Common myeloid progenitor, CD34-positive (primary cell): ENCODE measurements at regions not wholly inside any gene's neighbourhood (a gene's known extent, or its start where the extent isn't known, plus 50 kb on each side); places are given as distances from the start of the nearest gene placed in this dataset.
"Not testable (repeated sequence)": the region's sequence is repeated elsewhere in the genome, so short reads cannot be mapped to it uniquely, and the experiment has no call there.

ENCODE experiments used
- CTCF ChIA-PET: fragments of 350-600 bp; sonication (Branson Sonifier 250); formaldehyde crosslinking; loops from one replicate; lab custom pipeline; 2021; ENCODE audit warnings: antibody characterized with exemption; lab: Charles Lee
- POLR2A ChIA-PET: fragments of 350-600 bp; sonication (Branson Sonifier 250); formaldehyde crosslinking; loops from one replicate; lab custom pipeline; 2021; ENCODE audit warnings: antibody characterized with exemption; lab: Charles Lee
- DNase-seq, 3 donors: peaks; one replicate each; pipeline versions ENCODE4 v3.0.0 to v3.0.0-alpha.2; 2013
- H3K27ac ChIP-seq, 2 experiments: 1 replicate in 1 of 2; 2 replicates in 1 of 2; pipeline ENCODE4 v1.7.0; 2013; ENCODE audit warnings: inconsistent platforms in 2 of 2, low read length in 2 of 2, mild to moderate bottlenecking in 2 of 2, low read depth in 1 of 2, moderate library complexity in 1 of 2; ENCODE audit not compliant: severe bottlenecking in 2 of 2, insufficient read depth in 1 of 2, poor library complexity in 1 of 2
- H3K27me3 ChIP-seq, 5 experiments: replicated peaks in 2 of 5; 1 replicate in 3 of 5; 2 replicates in 2 of 5; pipeline versions ENCODE4 v1.6.1 to v1.7.0; 2013; ENCODE audit warnings: low read length in 4 of 5, mild to moderate bottlenecking in 2 of 5, moderate library complexity in 2 of 5, inconsistent platforms in 1 of 5; ENCODE audit not compliant: insufficient read depth in 5 of 5, control insufficient read depth in 4 of 5
- H3K36me3 ChIP-seq, 4 experiments: 1 replicate in 2 of 4; 2 replicates in 2 of 4; pipeline versions ENCODE4 v1.6.1 to v1.7.0; 2013; ENCODE audit warnings: low read length in 3 of 4, control low read depth in 1 of 4, mild to moderate bottlenecking in 1 of 4; ENCODE audit not compliant: control insufficient read depth in 4 of 4, insufficient read depth in 4 of 4
- H3K4me1 ChIP-seq, 4 experiments: 1 replicate in 3 of 4; 2 replicates in 1 of 4; pipeline versions ENCODE4 v1.6.1 to v1.7.1; 2013; ENCODE audit warnings: low read length in 3 of 4, mild to moderate bottlenecking in 3 of 4, control low read depth in 1 of 4, inconsistent platforms in 1 of 4, moderate library complexity in 1 of 4; ENCODE audit not compliant: control insufficient read depth in 4 of 4, insufficient read depth in 4 of 4; ENCODE audit errors: control extremely low read depth in 1 of 4
- H3K4me3 ChIP-seq, 7 experiments: 1 replicate in 4 of 7; 2 replicates in 3 of 7; pipeline versions ENCODE4 v1.5.1 to v1.7.0; 2013; ENCODE audit warnings: mild to moderate bottlenecking in 7 of 7, low read length in 6 of 7, moderate library complexity in 6 of 7, inconsistent platforms in 2 of 7, low read depth in 2 of 7, control low read depth in 1 of 7; ENCODE audit not compliant: insufficient read depth in 4 of 7, control insufficient read depth in 1 of 7; ENCODE audit errors: extremely low read depth in 1 of 7
- H3K9me3 ChIP-seq, 5 experiments: 1 replicate in 4 of 5; 2 replicates in 1 of 5; pipeline versions ENCODE4 v1.6.1 to v1.7.1; 2013; ENCODE audit warnings: low read length in 4 of 5, mild to moderate bottlenecking in 2 of 5, inconsistent platforms in 1 of 5, low read depth in 1 of 5, moderate library complexity in 1 of 5; ENCODE audit not compliant: control insufficient read depth in 4 of 5, insufficient read depth in 2 of 5; ENCODE audit errors: control extremely low read depth in 1 of 5
- WGBS: methylation state at CpG from one replicate; pipeline ENCODE4 v1.1.5; 2013; ENCODE audit not compliant: insufficient coverage; 5-methylcytosine and 5-hydroxymethylcytosine counted together

- Histone ChIP-seq H3K36me3 (no peaks in the 10 kb centered on the region), H3K4me3 (no peak overlapping the region), H3K9me3 (no peaks in the 10 kb centered on the region), H3K27ac (no peak overlapping the region), H3K4me1 (no peaks in the 10 kb centered on the region), H3K27me3 (no peaks in the 10 kb centered on the region)
- no peak for DNase-seq
- CTCF ChIA-PET, result no interaction called here
- WGBS, result 93% methylated on average over 4 of the region's 7 CpGs
- POLR2A ChIA-PET, result no interaction called here
These were observed 599.0 kb upstream of the TPK1 start for GRCh38 chr7:145434811-145435210.

DNA sequence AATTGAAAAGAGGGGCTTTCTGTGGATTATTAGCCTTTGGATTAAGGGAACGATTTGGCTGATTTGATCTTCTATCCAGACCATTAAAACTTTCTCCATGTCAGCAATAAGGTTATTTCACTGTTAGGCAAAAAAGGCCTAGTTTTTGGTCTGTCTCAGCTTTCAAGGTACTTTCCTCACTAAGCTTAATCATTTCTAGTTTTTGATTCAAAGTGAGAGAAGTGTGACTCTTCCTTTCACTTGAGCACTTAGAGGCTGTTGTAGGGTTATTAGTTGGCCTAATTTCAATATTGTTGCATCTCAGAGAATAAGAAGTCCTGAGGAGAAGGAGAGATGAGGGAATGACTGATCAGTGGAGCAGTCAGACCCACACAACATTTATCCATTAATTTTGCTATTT lies 596.0 kb upstream of the TPK1 start:
- no peak for DNase-seq
- no peak overlapping the region for H3K4me3 ChIP-seq
- no peaks in the 10 kb centered on the region for H3K27me3 ChIP-seq
- POLR2A ChIA-PET, result no interaction called here
- WGBS, result no CpG with 5 or more reads among the region's 1 CpG
- no peaks in the 10 kb centered on the region for H3K9me3 ChIP-seq
- no peaks in the 10 kb centered on the region for H3K36me3 ChIP-seq
- no peaks in the 10 kb centered on the region for H3K4me1 ChIP-seq
- H3K27ac ChIP-seq, result no peak overlapping the region
- CTCF ChIA-PET, result no interaction called here

GRCh38 chr7:145418481-145418880 lies 582.6 kb upstream of the TPK1 start:
- DNase-seq, H3K9me3 ChIP-seq, CTCF ChIA-PET, H3K36me3 ChIP-seq, H3K27me3 ChIP-seq, H3K27ac ChIP-seq, POLR2A ChIA-PET, H3K4me3 ChIP-seq, H3K4me1 ChIP-seq: not testable (repeated sequence)
- WGBS, result 95% methylated on average over 7 of the region's 8 CpGs

- H3K4me1 ChIP-seq, result no peaks in the 10 kb centered on the region
- POLR2A ChIA-PET, result no interaction called here
These were observed 575.2 kb upstream of the TPK1 start for GRCh38 chr7:145411066-145411465.

DNA sequence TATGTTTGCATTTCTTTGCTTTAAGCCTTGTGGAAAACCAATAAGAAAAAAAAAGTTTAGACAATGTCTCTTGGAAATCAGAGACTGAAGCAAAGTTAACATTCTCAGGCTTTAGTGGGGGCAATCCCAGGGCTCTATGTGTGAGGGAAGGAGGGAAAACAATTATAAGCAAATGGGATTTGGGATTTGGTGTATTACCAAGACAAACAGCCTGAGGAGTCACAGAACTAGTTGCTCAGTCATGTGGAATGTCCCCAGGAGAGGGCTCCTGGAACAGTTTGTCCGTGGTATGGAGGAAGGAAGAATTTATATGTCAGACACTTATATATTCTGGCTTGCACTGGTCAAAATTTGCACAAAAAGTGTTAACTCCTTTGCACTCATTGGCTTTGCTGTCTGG lies 562.9 kb upstream of the TPK1 start:
- Histone ChIP-seq H3K4me1 (no peaks in the 10 kb centered on the region), H3K9me3 (peaks cover 0 to 5% (median 0%) of the 10 kb centered on the region in 5 experiments), H3K4me3 (no peak overlapping the region), H3K27ac (no peak overlapping the region), H3K36me3 (no peaks in the 10 kb centered on the region), H3K27me3 (no peaks in the 10 kb centered on the region)
- WGBS, result 80% methylated on average over 1 of the region's 1 CpG
- no peak for DNase-seq
- POLR2A ChIA-PET, result no interaction called here
- CTCF ChIA-PET, result no interaction called here

More at GRCh38 chr7:145411066-145411465, 575.2 kb upstream of the TPK1 start:
- Histone ChIP-seq H3K27ac (no peak overlapping the region), H3K36me3 (no peaks in the 10 kb centered on the region), H3K4me3 (no peak overlapping the region), H3K9me3 (no peaks in the 10 kb centered on the region), H3K27me3 (no peaks in the 10 kb centered on the region)
- WGBS, result 75% methylated on average over 2 of the region's 3 CpGs
- no peak for DNase-seq
- CTCF ChIA-PET, result no interaction called here

DNA sequence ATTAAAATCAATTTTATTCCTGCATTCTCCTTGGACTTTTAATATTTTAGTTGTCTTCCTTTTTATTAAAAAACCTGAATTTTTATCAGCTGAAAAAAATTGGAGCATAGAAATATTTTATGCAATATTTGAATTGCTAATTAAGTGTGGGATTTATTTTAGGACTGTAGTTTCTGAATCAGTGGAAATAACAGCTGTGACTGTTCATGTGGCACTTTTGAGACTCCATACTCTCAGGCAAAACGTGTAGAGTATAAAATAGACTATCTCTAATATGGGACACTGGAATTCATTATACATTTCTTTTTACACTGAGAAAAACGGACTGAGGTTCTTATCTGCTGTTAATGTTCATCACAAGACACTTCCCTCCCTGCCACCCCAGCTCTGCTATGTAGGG lies 558.3 kb upstream of the TPK1 start:
- no peak overlapping the region for H3K4me3 ChIP-seq
- no peak for DNase-seq
- no peaks in the 10 kb centered on the region for H3K4me1 ChIP-seq
- no peak overlapping the region for H3K27ac ChIP-seq
- POLR2A ChIA-PET, result no interaction called here
- H3K36me3 ChIP-seq, result no peaks in the 10 kb centered on the region
- H3K9me3 ChIP-seq, result peaks cover 0 to 2% (median 0%) of the 10 kb centered on the region in 5 experiments
- H3K27me3 ChIP-seq, result no peaks in the 10 kb centered on the region
- CTCF ChIA-PET, result no interaction called here
- no CpG with 5 or more reads among the region's 2 CpGs for WGBS

- no peak for DNase-seq
- Histone ChIP-seq H3K4me3 (no peak overlapping the region), H3K27ac (no peak overlapping the region), H3K27me3 (no peaks in the 10 kb centered on the region), H3K36me3 (no peaks in the 10 kb centered on the region), H3K4me1 (no peaks in the 10 kb centered on the region), H3K9me3 (peaks cover 0 to 11% (median 2%) of the 10 kb centered on the region in 5 experiments)
- ChIA-PET POLR2A (no interaction called here), CTCF (no interaction called here)
- no CpG with 5 or more reads among the region's 1 CpG for WGBS
These were observed 546.9 kb upstream of the TPK1 start for GRCh38 chr7:145382762-145383161.
